Neutrophil (primary cell): ENCODE measurements at regions not wholly inside any gene's neighbourhood (a gene's known extent, or its start where the extent isn't known, plus 50 kb on each side); places are given as distances from the start of the nearest gene placed in this dataset.
"Not testable (repeated sequence)": the region's sequence is repeated elsewhere in the genome, so short reads cannot be mapped to it uniquely, and the experiment has no call there.

Experiments
- H3K27ac ChIP-seq: fragments of 200-600 bp; sonication (generic); 2 replicates; pipeline ENCODE4 v1.5.1; 2016; ENCODE audit warnings: mild to moderate bottlenecking, moderate library complexity
- H3K27me3 ChIP-seq: fragments of 200-600 bp; sonication (generic); 2 replicates; pipeline ENCODE4 v1.6.0; 2016; ENCODE audit warnings: mild to moderate bottlenecking
- H3K36me3 ChIP-seq: fragments of 200-600 bp; sonication (generic); 2 replicates; pipeline ENCODE4 v1.5.1; 2017
- H3K4me1 ChIP-seq, 2 experiments: fragments of 200-600 bp in 1 of 2; sonication (generic) in 1 of 2; 1 replicate in 1 of 2; 2 replicates in 1 of 2; pipeline versions ENCODE4 v1.5.1 to v1.6.1; 2013 to 2016; ENCODE audit warnings: low read depth in 1 of 2, low read length in 1 of 2, mild to moderate bottlenecking in 1 of 2, moderate library complexity in 1 of 2; ENCODE audit not compliant: control insufficient read depth in 1 of 2, insufficient read depth in 1 of 2
- H3K4me3 ChIP-seq, 2 experiments: fragments of 200-600 bp in 1 of 2; sonication (generic) in 1 of 2; 1 replicate in 1 of 2; 2 replicates in 1 of 2; pipeline ENCODE4 v1.5.1; 2013 to 2016; ENCODE audit warnings: low read depth in 1 of 2, low read length in 1 of 2, mild to moderate bottlenecking in 1 of 2, moderate library complexity in 1 of 2
- H3K9me3 ChIP-seq: fragments of 200-600 bp; sonication (generic); 2 replicates; pipeline ENCODE4 v1.5.1; 2016

DNA sequence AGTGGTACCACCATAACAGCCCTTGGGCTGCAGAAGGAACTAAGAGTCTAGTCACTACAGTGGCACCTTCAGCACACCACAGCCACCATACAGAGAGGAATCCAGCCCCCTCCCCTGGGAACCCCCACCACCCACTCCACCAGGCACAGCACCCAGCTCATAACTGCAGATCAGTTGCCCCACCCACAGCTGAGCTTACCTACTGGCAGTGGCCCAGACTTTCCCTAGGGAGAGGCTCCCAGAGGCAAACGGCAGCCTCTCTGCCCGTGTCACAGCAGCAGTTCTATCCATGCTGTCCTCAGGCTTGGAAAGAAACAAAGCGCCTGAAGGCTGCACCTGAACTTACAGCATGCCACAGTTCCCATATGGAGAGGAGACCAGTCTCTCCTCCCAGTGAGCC, 372.3 kb downstream of the OR4F29 start:
- not testable (repeated sequence) for H3K27ac ChIP-seq, H3K4me3 ChIP-seq, H3K4me1 ChIP-seq, H3K27me3 ChIP-seq, H3K36me3 ChIP-seq, H3K9me3 ChIP-seq

DNA sequence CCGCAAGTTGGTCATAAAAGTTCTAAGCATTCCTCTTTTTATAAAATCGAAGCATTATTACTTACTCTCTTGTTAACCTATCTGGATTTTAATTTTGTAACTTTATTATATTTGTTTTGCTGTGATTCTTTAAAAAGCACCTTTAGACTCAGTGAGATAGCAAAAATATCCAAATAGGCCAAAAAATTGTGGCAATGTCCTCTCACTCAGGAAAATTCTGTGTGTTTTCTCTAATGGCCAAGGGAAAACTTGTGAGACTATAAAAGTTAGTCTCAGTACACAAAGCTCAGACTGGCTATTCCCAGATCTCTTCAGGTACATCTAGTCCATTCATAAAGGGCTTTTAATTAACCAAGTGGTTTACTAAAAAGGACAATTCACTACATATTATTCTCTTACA, 386.4 kb downstream of the OR4F29 start, which contains the start of gene OR4F5:
Gene OR4F5 (plus strand): TSS at position 301 of the 400 bp plus-strand sequence.
- not testable (repeated sequence) for H3K27me3 ChIP-seq, H3K4me3 ChIP-seq, H3K36me3 ChIP-seq, H3K27ac ChIP-seq, H3K4me1 ChIP-seq, H3K9me3 ChIP-seq

DNA sequence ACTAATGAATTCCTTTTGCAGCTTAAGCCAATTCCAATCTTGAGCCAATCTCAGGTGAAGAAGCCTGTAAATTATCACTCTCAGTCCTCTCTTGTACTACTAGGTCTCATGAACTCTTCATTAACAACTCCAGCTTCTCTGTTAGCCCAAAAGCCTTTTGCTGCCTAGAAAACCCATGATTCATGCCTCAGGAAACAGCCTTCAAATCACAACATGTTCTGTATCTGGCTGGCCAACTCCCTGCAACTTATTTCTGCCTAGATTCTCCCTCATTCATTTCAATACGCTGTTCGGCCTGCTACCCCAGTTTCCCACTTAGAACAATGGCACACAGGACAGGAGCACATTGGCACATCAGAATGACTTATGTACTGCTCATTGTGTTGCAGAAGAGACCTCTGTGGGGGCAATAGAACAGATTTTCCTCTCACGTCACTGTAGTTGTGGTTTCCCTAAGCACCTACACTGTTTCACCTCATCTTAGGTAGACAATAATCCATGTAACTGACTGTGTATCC, 395.4 kb downstream of the OR4F29 start:
- not testable (repeated sequence) for H3K27ac ChIP-seq, H3K27me3 ChIP-seq, H3K36me3 ChIP-seq, H3K9me3 ChIP-seq, H3K4me3 ChIP-seq, H3K4me1 ChIP-seq

DNA sequence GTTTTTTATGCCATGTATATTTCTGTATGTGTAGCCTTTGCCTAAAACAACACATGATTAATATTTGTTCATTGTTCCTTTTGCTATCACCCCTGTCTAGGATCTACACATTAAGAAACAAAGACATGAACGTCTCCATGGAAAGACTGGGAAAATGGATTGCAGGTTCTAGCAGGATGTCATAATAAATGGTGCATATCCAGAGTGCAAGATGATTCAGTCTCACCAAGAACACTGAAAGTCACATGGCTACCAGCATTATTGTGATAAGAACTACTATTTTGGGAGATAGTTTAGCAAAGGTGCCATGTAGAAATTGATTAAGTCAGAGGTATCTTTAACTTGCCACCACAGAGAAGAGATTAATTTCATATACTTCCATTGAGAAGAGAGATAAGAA, 398.3 kb downstream of the OR4F29 start:
- H3K9me3 ChIP-seq, H3K27me3 ChIP-seq, H3K36me3 ChIP-seq, H3K27ac ChIP-seq, H3K4me1 ChIP-seq, H3K4me3 ChIP-seq: not testable (repeated sequence)

DNA sequence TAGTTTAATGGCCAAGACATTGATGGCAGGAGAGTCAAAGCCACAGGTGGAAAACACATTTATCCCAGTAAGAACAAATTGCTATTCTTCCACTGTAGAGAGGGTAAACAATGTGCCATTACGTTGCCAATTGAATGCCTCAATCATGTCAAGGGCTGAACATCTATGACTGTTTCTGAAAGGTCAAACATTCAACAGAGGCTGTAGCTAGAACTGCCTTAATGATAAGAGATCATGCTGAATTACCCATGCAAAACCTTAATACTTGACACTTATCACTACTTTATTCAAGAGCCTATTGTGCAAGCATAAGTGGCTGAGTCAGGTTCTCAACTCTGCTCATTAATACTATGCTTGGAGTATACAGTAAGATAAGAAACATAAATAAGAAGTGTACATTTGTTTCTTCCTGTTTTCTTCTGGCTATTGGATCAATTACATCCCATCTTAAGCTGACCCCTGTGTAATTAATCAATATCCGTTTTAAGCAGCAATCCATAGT, 409.5 kb downstream of the OR4F29 start:
- H3K36me3 ChIP-seq, H3K9me3 ChIP-seq, H3K4me1 ChIP-seq, H3K27me3 ChIP-seq, H3K27ac ChIP-seq, H3K4me3 ChIP-seq: not testable (repeated sequence)

DNA sequence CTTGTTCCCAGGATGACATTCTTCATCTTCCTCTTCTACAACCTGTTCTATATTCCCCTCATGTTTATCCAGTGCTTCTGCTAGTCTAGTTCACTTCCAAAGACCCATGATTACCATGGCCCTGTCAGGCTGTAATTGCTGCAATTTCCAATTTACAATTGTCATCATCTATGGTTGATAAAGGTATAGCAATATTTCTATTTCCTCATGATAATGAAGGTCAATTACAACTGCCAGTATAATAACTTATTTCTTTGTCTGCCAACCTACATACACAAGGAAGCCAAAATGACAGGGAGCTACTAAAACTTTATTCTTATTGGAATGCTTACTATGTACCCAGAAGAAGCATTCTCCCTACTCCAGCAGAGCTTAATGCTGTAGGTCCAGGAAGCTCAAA, 410.3 kb downstream of the OR4F29 start:
- H3K27ac ChIP-seq, H3K4me1 ChIP-seq, H3K36me3 ChIP-seq, H3K9me3 ChIP-seq, H3K4me3 ChIP-seq, H3K27me3 ChIP-seq: not testable (repeated sequence)

DNA sequence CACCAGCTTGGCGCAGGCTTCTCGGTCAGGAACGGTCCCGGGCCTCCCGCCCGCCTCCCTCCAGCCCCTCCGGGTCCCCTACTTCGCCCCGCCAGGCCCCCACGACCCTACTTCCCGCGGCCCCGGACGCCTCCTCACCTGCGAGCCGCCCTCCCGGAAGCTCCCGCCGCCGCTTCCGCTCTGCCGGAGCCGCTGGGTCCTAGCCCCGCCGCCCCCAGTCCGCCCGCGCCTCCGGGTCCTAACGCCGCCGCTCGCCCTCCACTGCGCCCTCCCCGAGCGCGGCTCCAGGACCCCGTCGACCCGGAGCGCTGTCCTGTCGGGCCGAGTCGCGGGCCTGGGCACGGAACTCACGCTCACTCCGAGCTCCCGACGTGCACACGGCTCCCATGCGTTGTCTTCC, 422.3 kb downstream of the OR4F29 start:
- H3K36me3 ChIP-seq, H3K27ac ChIP-seq, H3K27me3 ChIP-seq, H3K9me3 ChIP-seq, H3K4me1 ChIP-seq, H3K4me3 ChIP-seq: not testable (repeated sequence)

DNA sequence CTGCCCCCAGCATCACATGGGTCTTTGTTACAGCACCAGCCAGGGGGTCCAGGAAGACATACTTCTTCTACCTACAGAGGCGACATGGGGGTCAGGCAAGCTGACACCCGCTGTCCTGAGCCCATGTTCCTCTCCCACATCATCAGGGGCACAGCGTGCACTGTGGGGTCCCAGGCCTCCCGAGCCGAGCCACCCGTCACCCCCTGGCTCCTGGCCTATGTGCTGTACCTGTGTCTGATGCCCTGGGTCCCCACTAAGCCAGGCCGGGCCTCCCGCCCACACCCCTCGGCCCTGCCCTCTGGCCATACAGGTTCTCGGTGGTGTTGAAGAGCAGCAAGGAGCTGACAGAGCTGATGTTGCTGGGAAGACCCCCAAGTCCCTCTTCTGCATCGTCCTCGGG, 434.2 kb downstream of the OR4F29 start:
- H3K9me3 ChIP-seq, H3K27ac ChIP-seq, H3K4me1 ChIP-seq, H3K4me3 ChIP-seq, H3K36me3 ChIP-seq, H3K27me3 ChIP-seq: not testable (repeated sequence)

DNA sequence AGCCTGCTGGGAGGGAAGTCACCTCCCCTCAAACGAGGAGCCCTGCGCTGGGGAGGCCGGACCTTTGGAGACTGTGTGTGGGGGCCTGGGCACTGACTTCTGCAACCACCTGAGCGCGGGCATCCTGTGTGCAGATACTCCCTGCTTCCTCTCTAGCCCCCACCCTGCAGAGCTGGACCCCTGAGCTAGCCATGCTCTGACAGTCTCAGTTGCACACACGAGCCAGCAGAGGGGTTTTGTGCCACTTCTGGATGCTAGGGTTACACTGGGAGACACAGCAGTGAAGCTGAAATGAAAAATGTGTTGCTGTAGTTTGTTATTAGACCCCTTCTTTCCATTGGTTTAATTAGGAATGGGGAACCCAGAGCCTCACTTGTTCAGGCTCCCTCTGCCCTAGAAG, 435.5 kb downstream of the OR4F29 start:
- H3K9me3 ChIP-seq, H3K36me3 ChIP-seq, H3K27ac ChIP-seq, H3K4me1 ChIP-seq, H3K4me3 ChIP-seq, H3K27me3 ChIP-seq: not testable (repeated sequence)

DNA sequence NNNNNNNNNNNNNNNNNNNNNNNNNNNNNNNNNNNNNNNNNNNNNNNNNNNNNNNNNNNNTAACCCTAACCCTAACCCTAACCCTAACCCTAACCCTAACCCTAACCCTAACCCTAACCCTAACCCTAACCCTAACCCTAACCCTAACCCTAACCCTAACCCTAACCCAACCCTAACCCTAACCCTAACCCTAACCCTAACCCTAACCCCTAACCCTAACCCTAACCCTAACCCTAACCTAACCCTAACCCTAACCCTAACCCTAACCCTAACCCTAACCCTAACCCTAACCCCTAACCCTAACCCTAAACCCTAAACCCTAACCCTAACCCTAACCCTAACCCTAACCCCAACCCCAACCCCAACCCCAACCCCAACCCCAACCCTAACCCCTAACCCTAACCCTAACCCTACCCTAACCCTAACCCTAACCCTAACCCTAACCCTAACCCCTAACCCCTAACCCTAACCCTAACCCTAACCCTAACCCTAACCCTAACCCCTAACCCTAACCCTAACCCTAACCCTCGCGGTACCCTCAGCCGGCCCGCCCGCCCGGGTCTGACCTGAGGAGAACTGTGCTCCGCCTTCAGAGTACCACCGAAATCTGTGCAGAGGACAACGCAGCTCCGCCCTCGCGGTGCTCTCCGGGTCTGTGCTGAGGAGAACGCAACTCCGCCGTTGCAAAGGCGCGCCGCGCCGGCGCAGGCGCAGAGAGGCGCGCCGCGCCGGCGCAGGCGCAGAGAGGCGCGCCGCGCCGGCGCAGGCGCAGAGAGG, 441.3 kb downstream of the OR4F29 start:
- not testable (repeated sequence) for H3K27me3 ChIP-seq, H3K4me3 ChIP-seq, H3K4me1 ChIP-seq, H3K27ac ChIP-seq, H3K9me3 ChIP-seq, H3K36me3 ChIP-seq
